ENCODE measurements at regions not wholly inside any gene's neighbourhood (a gene's known extent, or its start where the extent isn't known, plus 50 kb on each side); places are given as distances from the start of the nearest gene placed in this dataset.
A peak's percentile ranks its signal among the peaks of the same experiment; 100 is the strongest.
"Not testable (repeated sequence)": the region's sequence is repeated elsewhere in the genome, so short reads cannot be mapped to it uniquely, and the experiment has no call there.

GRCh38 chr1:213324859-213325258, 273.8 kb downstream of the RPS6KC1 start:
- no peak for DNase-seq (ENCODE audit: low read depth, low spot score)

GRCh38 chr1:213325482-213325881, 274.4 kb downstream of the RPS6KC1 start:
- no peak for DNase-seq (ENCODE audit: low read depth, low spot score)

- DNase-seq (ENCODE audit: low read depth, low spot score), result no peak
These were observed 275.4 kb downstream of the RPS6KC1 start for GRCh38 chr1:213326281-213327016.

- DNase-seq (ENCODE audit: low read depth, low spot score), result peak; percentile 69
These were observed 276.1 kb downstream of the RPS6KC1 start for GRCh38 chr1:213327017-213327667.

- DNase-seq (ENCODE audit: low read depth, low spot score), result no peak
These were observed 278.5 kb downstream of the RPS6KC1 start for GRCh38 chr1:213329406-213330008.

- DNase-seq (ENCODE audit: low read depth, low spot score), result no peak
These were observed 279.2 kb downstream of the RPS6KC1 start for GRCh38 chr1:213330281-213330680.

- no peak for DNase-seq (ENCODE audit: low read depth, low spot score)
These were observed 280.7 kb downstream of the RPS6KC1 start for GRCh38 chr1:213331631-213332175.

- no peak for DNase-seq (ENCODE audit: low read depth, low spot score)
These were observed 281.4 kb downstream of the RPS6KC1 start for GRCh38 chr1:213332491-213332890.

GRCh38 chr1:213333121-213333520, 282.1 kb downstream of the RPS6KC1 start:
- DNase-seq (ENCODE audit: low read depth, low spot score), result no peak

- no peak for DNase-seq (ENCODE audit: low read depth, low spot score)
These were observed 284.0 kb downstream of the RPS6KC1 start for GRCh38 chr1:213335084-213335483.

GRCh38 chr1:213337025-213337678, 286.1 kb downstream of the RPS6KC1 start:
- DNase-seq (ENCODE audit: low read depth, low spot score), result no peak

GRCh38 chr1:213340593-213340992, 289.6 kb downstream of the RPS6KC1 start:
- no peak for DNase-seq (ENCODE audit: low read depth, low spot score)

GRCh38 chr1:213345621-213346020, 294.6 kb downstream of the RPS6KC1 start:
- no peak for DNase-seq (ENCODE audit: low read depth, low spot score)

- DNase-seq (ENCODE audit: low read depth, low spot score), result no peak
These were observed 306.4 kb downstream of the RPS6KC1 start for GRCh38 chr1:213357403-213357802.

- not testable (repeated sequence) for DNase-seq (ENCODE audit: low read depth, low spot score)
These were observed 307.3 kb downstream of the RPS6KC1 start for GRCh38 chr1:213358368-213358767.

GRCh38 chr1:213362598-213362997, 311.6 kb downstream of the RPS6KC1 start:
- DNase-seq (ENCODE audit: low read depth, low spot score), result no peak

GRCh38 chr1:213366141-213366831, 315.2 kb downstream of the RPS6KC1 start:
- DNase-seq (ENCODE audit: low read depth, low spot score), result no peak

- DNase-seq (ENCODE audit: low read depth, low spot score), result no peak
These were observed 318.4 kb downstream of the RPS6KC1 start for GRCh38 chr1:213369465-213369864.

GRCh38 chr1:213370523-213370922, 319.5 kb downstream of the RPS6KC1 start:
- DNase-seq (ENCODE audit: low read depth, low spot score), result no peak

- no peak for DNase-seq (ENCODE audit: low read depth, low spot score)
These were observed 320.4 kb downstream of the RPS6KC1 start for GRCh38 chr1:213371525-213371846.

GRCh38 chr1:213371847-213372619, 321.0 kb downstream of the RPS6KC1 start:
- DNase-seq (ENCODE audit: low read depth, low spot score), result no peak

Data from brain pericyte (primary cell).